Panc1 (cell line): ENCODE measurements at regions not wholly inside any gene's neighbourhood (a gene's known extent, or its start where the extent isn't known, plus 50 kb on each side); places are given as distances from the start of the nearest gene placed in this dataset.

Source experiments
- ATAC-seq: fragments of 200-7000 bp; cut with Tn5 transposase; 2 replicates; pipeline ENCODE4 v1.9.1; 2020; ENCODE audit warnings: mild to moderate bottlenecking, moderate library complexity
- BruUV-seq: library from RNA; stranded (reverse); fragments of 400-500 nt; replicated peaks from 2 replicates; lab custom pipeline; 2021; lab: Mats Ljungman, UMichigan
- CTCF ChIA-PET: fragments of 300-600 bp; sonication (Branson Sonifier 250); formaldehyde crosslinking; loops from one replicate; lab custom pipeline; 2022; ENCODE audit warnings: antibody characterized with exemption; lab: Charles Lee
- POLR2A ChIA-PET: fragments of 300-600 bp; sonication (Branson Sonifier 250); formaldehyde crosslinking; loops from one replicate; lab custom pipeline; 2022; ENCODE audit warnings: antibody characterized with exemption; lab: Charles Lee
- DNase-seq: peaks from one replicate; pipeline ENCODE4 v3.0.0-alpha.2; 2010; ENCODE audit warnings: low read depth, low spot score
- H3K27ac ChIP-seq: 2 replicates; pipeline ENCODE4 v1.5.1; 2011; ENCODE audit warnings: mild to moderate bottlenecking, low read length, inconsistent platforms
- H3K27me3 ChIP-seq: fragments of 200-500 bp; sonication (Bioruptor generic); 2 replicates; pipeline ENCODE4 v1.6.0; 2014; ENCODE audit warnings: low read length, inconsistent platforms; ENCODE audit not compliant: control insufficient read depth, insufficient read depth
- H3K36me3 ChIP-seq: fragments of 200-500 bp; sonication (Bioruptor generic); 2 replicates; pipeline ENCODE4 v1.5.1; 2014; ENCODE audit warnings: inconsistent platforms, mild to moderate bottlenecking, low read length, moderate library complexity; ENCODE audit not compliant: control insufficient read depth, insufficient read depth
- H3K4me1 ChIP-seq: 2 replicates; pipeline ENCODE4 v1.5.1; 2011; ENCODE audit warnings: inconsistent platforms, mild to moderate bottlenecking, low read length, moderate library complexity; ENCODE audit not compliant: control insufficient read depth, insufficient read depth
- H3K4me3 ChIP-seq, 2 experiments: 2 replicates each; pipeline ENCODE4 v1.5.1; 2011 to 2012; ENCODE audit warnings: low read depth in 2 of 2, low read length in 2 of 2, mild to moderate bottlenecking in 2 of 2, inconsistent platforms in 1 of 2, moderate library complexity in 1 of 2
- H3K9me3 ChIP-seq: fragments of 200-500 bp; sonication (Bioruptor generic); 2 replicates; pipeline ENCODE4 v1.5.1; 2014; ENCODE audit warnings: low read depth, mild to moderate bottlenecking, inconsistent platforms, low read length, moderate library complexity; ENCODE audit not compliant: control insufficient read depth, insufficient read depth
- CTCF ChIP-seq: fragments of 450-650 bp; IDR thresholded peaks from 2 replicates; pipeline ENCODE4 v1.5.1; 2017; ENCODE audit warnings: mild to moderate bottlenecking
- POLR2AphosphoS5 ChIP-seq: IDR thresholded peaks from 2 replicates; pipeline ENCODE4 v1.6.1; 2012; ENCODE audit warnings: mild to moderate bottlenecking, low read depth, low read length, moderate library complexity
- REST ChIP-seq, 2 experiments: IDR thresholded peaks; 2 replicates each; pipeline ENCODE4 v1.6.1; 2011 to 2012; ENCODE audit warnings: low read depth in 2 of 2, control low read depth in 1 of 2, low read length in 1 of 2, mild to moderate bottlenecking in 1 of 2, moderate library complexity in 1 of 2; ENCODE audit not compliant: insufficient read depth in 1 of 2
- SIN3A ChIP-seq: IDR thresholded peaks from 2 replicates; pipeline ENCODE4 v1.6.1; 2012; ENCODE audit warnings: low read depth, mild to moderate bottlenecking, low read length, moderate library complexity, borderline replicate concordance; ENCODE audit not compliant: insufficient read depth
- TCF7L2 ChIP-seq: IDR thresholded peaks from 2 replicates; pipeline ENCODE4 v1.6.1; 2011; ENCODE audit warnings: mild to moderate bottlenecking, low read depth, low read length, inconsistent platforms
- in situ Hi-C: cut with HindIII; loops from 2 replicates; pipeline ENCODE4 v1.10.0; 2016; ENCODE audit warnings: low sequenced_read_pairs, low pct_unique_long_range_greater_than_20kb
- intact Hi-C: fragments of 100-400 bp; cut with micrococcal nuclease; formaldehyde crosslinking; loops from one replicate; pipeline ENCODE4 v1.10.0; 2022; ENCODE audit not compliant: unreplicated experiment

DNA sequence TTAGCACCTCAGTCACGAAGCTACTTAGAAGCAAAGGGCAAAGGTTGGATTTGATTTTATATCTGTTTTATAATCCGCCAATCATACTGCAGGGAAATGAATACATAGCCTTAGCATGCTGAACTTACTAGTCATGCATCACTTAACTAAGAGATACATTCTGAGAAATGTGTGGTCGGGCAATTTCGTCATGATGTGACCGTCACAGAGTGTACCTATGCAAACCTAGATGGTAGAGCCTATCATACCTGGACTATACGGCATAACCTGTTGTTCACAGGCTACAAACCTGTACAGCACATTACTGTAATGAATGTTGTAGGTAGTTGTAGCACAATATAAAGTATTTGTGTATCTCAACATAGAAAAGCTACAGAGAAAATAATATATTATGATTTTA, 345.2 kb upstream of the RGS17 start:
- CTCF ChIA-PET: no interaction called here
- TF ChIP-seq TCF7L2 (no peak), POLR2AphosphoS5 (no peak), SIN3A (no peak), CTCF (no peak), REST (IDR thresholded peaks at IDR 0.05; ENCODE audit: insufficient read depth in 1 of 2, low read depth in 2 of 2, low read length in 1 of 2) (no peak)
- in situ Hi-C loops (no loop called here), intact Hi-C loops (no loop called here)
- H3K9me3 ChIP-seq: no peaks in the 10 kb centered on the region
- no peaks in the 10 kb centered on the region for H3K27me3 ChIP-seq
- no peak for DNase-seq
- H3K27ac ChIP-seq: no peak overlapping the region
- no TSS peak for BruUV-seq
- H3K36me3 ChIP-seq: no peaks in the 10 kb centered on the region
- H3K4me3 ChIP-seq: no peak overlapping the region
- H3K4me1 ChIP-seq: no peaks in the 10 kb centered on the region
- ATAC-seq: no peak
- POLR2A ChIA-PET: no interaction called here

DNA sequence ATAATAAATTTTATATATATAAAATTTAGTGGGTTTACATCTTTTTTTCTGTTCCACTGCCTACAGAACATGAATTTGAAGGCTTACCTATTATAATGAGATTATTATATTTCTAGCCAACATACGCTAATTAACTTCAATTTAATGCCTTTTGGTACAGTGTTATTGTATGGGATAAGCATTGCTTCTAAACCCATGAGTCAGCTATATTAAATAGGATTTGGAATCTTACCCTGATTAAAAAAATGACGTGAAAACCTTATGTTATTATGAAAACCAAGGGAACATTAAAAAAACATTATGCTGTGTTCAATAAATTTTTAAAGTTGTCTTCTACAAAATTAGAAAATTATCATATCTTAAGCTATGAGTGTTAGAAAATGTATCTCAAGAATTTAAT, 334.0 kb upstream of the RGS17 start:
- H3K9me3 ChIP-seq: no peaks in the 10 kb centered on the region
- no peaks in the 10 kb centered on the region for H3K4me1 ChIP-seq
- intact Hi-C loops (no loop called here), in situ Hi-C loops (no loop called here)
- no peak overlapping the region for H3K27ac ChIP-seq
- TF ChIP-seq SIN3A (no peak), REST (IDR thresholded peaks at IDR 0.05; ENCODE audit: insufficient read depth in 1 of 2, low read depth in 2 of 2, low read length in 1 of 2) (no peak), CTCF (no peak)
- no peak for DNase-seq
- POLR2A ChIA-PET: no interaction called here
- no peaks in the 10 kb centered on the region for H3K27me3 ChIP-seq
- CTCF ChIA-PET: no interaction called here
- H3K36me3 ChIP-seq: no peaks in the 10 kb centered on the region
- no peak overlapping the region for H3K4me3 ChIP-seq
- no TSS peak for BruUV-seq
- no peak for ATAC-seq
